ENCODE measurements at regions not wholly inside any gene's neighbourhood (a gene's known extent, or its start where the extent isn't known, plus 50 kb on each side); places are given as distances from the start of the nearest gene placed in this dataset.

DNA sequence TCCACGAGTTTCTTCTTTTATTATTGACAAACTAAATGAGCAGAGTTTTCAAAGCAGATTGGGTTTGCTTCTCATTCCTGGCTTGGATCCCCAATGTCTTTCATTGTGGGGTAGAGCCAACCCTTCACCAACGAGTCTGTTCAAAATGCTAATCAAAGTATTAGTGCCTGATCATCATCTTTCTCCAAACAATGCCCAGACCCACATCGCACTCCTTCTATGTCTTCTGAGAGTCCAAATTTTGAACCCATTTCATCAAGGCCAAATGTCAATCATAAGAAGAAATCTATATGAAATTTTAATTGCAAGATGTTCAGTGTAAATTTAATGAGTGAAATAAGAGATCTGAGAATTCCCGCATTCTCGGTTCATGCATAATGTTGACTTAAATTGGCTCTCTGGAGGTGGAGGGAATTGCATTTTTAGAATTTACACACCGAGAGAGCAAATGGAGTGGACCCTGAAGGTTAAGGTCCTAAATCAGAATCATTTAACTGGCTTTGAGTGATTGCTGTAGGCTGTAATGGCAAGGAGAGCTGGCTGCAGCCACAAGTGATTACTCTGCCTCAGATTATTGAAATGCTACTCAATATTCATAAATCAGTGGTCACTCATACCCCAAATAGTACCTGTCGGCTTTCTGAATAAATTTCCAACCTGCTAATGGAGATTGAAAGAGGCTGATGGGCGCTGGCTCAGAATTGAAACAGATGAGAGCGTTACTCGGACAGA, 602.9 kb downstream of the TYW1 start:
- no peaks in the 10 kb centered on the region for H3K4me1 Mint-ChIP-seq
- no peaks in the 10 kb centered on the region for H3K27me3 ChIP-seq (ENCODE audit: control insufficient read depth, insufficient read depth, low read length)
- 81% methylated on average over 10 of the region's 10 CpGs for WGBS (ENCODE audit: insufficient coverage)
- H3K9me3 ChIP-seq (ENCODE audit: control insufficient read depth, insufficient read depth, low read length) = no peaks in the 10 kb centered on the region
- ATAC-seq = no peak
- intact Hi-C loops (cut with micrococcal nuclease) = no loop called here
- H3K27ac Mint-ChIP-seq = no peak overlapping the region
- no peaks in the 10 kb centered on the region for H3K36me3 ChIP-seq (ENCODE audit: control insufficient read depth, insufficient read depth, low read length)
- peaks cover 6 to 7% of the 10 kb centered on the region in 2 donors for H3K9me3 Mint-ChIP-seq
- no peak overlapping the region for H3K27ac ChIP-seq (ENCODE audit: low read length)
- no peaks in the 10 kb centered on the region for H3K36me3 Mint-ChIP-seq
- no peaks in the 10 kb centered on the region for H3K27me3 Mint-ChIP-seq (ENCODE audit: low read depth in 2 of 2)
- no peak for DNase-seq
- no peak overlapping the region for H3K4me3 Mint-ChIP-seq
- no peaks in the 10 kb centered on the region for H3K4me1 ChIP-seq (ENCODE audit: control insufficient read depth, insufficient read depth, low read length)
- no peak overlapping the region for H3K4me3 ChIP-seq (ENCODE audit: low read length)
- TF ChIP-seq, protein P1, sequence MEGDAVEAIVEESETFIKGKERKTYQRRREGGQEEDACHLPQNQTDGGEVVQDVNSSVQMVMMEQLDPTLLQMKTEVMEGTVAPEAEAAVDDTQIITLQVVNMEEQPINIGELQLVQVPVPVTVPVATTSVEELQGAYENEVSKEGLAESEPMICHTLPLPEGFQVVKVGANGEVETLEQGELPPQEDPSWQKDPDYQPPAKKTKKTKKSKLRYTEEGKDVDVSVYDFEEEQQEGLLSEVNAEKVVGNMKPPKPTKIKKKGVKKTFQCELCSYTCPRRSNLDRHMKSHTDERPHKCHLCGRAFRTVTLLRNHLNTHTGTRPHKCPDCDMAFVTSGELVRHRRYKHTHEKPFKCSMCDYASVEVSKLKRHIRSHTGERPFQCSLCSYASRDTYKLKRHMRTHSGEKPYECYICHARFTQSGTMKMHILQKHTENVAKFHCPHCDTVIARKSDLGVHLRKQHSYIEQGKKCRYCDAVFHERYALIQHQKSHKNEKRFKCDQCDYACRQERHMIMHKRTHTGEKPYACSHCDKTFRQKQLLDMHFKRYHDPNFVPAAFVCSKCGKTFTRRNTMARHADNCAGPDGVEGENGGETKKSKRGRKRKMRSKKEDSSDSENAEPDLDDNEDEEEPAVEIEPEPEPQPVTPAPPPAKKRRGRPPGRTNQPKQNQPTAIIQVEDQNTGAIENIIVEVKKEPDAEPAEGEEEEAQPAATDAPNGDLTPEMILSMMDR (IDR thresholded peaks at IDR 0.05) = no peak

DNA sequence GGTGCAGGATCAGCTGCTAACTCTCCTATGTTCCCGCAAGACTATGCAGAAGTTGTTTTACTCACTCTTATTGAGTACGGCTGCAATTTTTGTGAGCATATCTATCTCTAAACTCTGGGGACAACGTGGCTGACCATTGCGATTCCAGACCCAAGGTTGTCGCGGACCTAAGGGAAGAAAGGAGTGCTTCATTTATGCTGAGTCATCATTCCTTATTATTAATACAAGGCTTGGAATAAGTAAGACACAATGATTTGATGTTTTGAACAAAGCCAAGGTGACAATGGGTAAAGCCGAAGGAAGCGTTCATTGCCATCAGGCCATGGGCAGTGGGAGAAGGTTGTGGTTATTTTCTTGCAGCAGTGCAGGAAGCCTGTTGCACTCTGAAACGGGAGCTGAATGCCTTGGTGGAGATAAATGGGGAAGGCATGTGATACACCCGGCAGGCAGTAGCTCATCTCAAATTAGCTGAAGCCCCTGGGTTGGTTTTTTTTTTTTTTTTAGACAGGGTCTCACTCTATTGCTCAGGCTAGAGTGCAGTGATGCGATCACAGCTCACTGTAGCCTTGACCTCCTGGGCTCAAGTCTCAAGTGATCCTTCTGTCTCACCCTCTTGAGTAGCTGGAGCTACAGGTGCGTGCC, 605.7 kb downstream of the TYW1 start:
- H3K27me3 ChIP-seq (ENCODE audit: control insufficient read depth, insufficient read depth, low read length) = no peaks in the 10 kb centered on the region
- Mint-ChIP-seq H3K36me3 (no peaks in the 10 kb centered on the region), H3K4me1 (no peaks in the 10 kb centered on the region), H3K9me3 (peaks cover 10 to 14% of the 10 kb centered on the region in 2 donors), H3K4me3 (no peak overlapping the region), H3K27ac (no peak overlapping the region), H3K27me3 (ENCODE audit: low read depth in 2 of 2) (no peaks in the 10 kb centered on the region)
- no peaks in the 10 kb centered on the region for H3K9me3 ChIP-seq (ENCODE audit: control insufficient read depth, insufficient read depth, low read length)
- intact Hi-C loops (cut with micrococcal nuclease) = no loop called here
- no peak overlapping the region for H3K27ac ChIP-seq (ENCODE audit: low read length)
- H3K4me1 ChIP-seq (ENCODE audit: control insufficient read depth, insufficient read depth, low read length) = no peaks in the 10 kb centered on the region
- ATAC-seq (no peak), DNase-seq (no peak)
- WGBS (ENCODE audit: insufficient coverage) = 84% methylated on average over 12 of the region's 12 CpGs
- TF ChIP-seq, protein P1 (IDR thresholded peaks at IDR 0.05) = no peak
- H3K4me3 ChIP-seq (ENCODE audit: low read length) = no peak overlapping the region
- no peaks in the 10 kb centered on the region for H3K36me3 ChIP-seq (ENCODE audit: control insufficient read depth, insufficient read depth, low read length)

DNA sequence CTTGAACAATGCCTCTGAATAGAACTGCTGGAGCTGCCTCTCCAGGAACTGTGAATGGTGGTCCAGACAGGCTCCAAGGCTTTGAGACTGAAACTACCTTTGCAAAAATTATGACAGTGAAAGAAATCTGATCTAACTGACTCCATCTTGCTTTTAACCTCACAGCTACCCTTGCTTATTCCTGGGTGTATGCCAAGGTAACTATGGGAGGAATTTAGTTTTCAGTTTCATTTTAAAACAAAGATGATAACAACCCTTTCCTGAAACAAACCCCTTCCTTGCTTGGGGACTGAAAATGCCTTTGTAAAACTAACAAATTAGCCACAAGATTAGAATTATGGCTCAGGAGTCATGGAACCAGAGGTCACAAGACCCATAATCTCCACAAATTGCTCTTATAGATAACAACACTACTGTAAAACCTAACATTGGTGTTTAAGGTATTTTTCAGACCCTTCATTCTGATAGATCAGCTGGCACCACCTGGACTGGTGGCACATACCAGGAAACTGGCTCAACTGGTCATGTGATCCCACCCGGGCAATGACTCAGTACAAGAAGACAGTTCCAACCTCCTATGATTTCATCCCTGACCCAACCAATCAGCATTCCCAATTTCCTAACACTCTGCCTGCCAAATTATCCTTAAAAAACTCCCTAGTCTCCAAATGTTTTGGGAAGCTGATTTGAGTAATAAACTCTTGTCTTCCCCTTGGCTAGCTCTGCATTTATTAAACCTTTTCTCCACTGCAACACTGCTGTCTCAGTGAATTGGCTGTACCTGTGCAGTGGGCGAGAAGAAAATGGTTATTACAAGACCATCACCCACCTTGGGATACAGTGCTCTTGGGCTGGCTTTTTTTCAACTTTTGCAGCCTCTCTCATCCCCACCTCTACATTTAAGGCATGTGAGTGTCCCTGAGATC, 608.1 kb downstream of the TYW1 start:
- ATAC-seq (no peak), DNase-seq (no peak)
- H3K9me3 Mint-ChIP-seq = peaks cover 9 to 14% of the 10 kb centered on the region in 2 donors
- H3K4me3 Mint-ChIP-seq = no peak overlapping the region
- H3K27me3 Mint-ChIP-seq (ENCODE audit: low read depth in 2 of 2) = no peaks in the 10 kb centered on the region
- H3K4me1 ChIP-seq (ENCODE audit: control insufficient read depth, insufficient read depth, low read length) = no peaks in the 10 kb centered on the region
- TF ChIP-seq, protein P1 (IDR thresholded peaks at IDR 0.05) = no peak
- no peaks in the 10 kb centered on the region for H3K27me3 ChIP-seq (ENCODE audit: control insufficient read depth, insufficient read depth, low read length)
- H3K4me3 ChIP-seq (ENCODE audit: low read length) = no peak overlapping the region
- no peaks in the 10 kb centered on the region for H3K36me3 Mint-ChIP-seq
- no peak overlapping the region for H3K27ac ChIP-seq (ENCODE audit: low read length)
- H3K36me3 ChIP-seq (ENCODE audit: control insufficient read depth, insufficient read depth, low read length) = no peaks in the 10 kb centered on the region
- intact Hi-C loops (cut with micrococcal nuclease) = no loop called here
- no peaks in the 10 kb centered on the region for H3K4me1 Mint-ChIP-seq
- H3K27ac Mint-ChIP-seq = no peak overlapping the region
- WGBS (ENCODE audit: insufficient coverage) = 98% methylated on average over 2 of the region's 2 CpGs
- no peaks in the 10 kb centered on the region for H3K9me3 ChIP-seq (ENCODE audit: control insufficient read depth, insufficient read depth, low read length)

Data from natural killer cell (primary cell).